SIG-M5 (cell line): ENCODE measurements at regions not wholly inside any gene's neighbourhood (a gene's known extent, or its start where the extent isn't known, plus 50 kb on each side); places are given as distances from the start of the nearest gene placed in this dataset.

Source experiments
- DNase-seq: peaks from one replicate; lab custom pipeline; 2025; lab: John Stamatoyannopoulos, UW

GRCh38 chr20:56835829-56836550 is 206.9 kb downstream of the TFAP2C start:
- DNase-seq, result no peak

- DNase-seq, result no peak
Measured at GRCh38 chr20:56839222-56839621, 210.1 kb downstream of the TFAP2C start.

DNA sequence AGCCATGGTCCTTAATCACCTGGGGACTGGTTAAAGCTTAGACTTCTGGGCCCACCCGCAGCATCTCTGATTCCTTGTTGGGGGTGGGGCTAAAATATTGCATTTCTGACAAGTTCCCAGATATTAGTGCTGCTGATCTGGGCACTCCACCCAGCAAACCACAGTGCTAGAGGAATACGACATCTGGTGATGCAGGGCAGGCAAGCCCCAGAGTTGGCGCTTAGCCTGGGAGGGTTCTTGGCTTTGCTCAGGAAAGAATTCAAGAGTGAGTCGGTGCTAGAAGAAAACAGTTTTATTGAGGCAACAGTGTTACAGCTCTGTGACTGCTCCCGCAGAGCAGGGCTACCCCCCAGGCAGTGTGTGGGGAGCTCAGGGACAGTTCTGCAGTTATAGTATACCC is 210.7 kb downstream of the TFAP2C start:
- no peak for DNase-seq

- DNase-seq, result no peak
Measured at GRCh38 chr20:56840716-56841261, 211.7 kb downstream of the TFAP2C start.

DNA sequence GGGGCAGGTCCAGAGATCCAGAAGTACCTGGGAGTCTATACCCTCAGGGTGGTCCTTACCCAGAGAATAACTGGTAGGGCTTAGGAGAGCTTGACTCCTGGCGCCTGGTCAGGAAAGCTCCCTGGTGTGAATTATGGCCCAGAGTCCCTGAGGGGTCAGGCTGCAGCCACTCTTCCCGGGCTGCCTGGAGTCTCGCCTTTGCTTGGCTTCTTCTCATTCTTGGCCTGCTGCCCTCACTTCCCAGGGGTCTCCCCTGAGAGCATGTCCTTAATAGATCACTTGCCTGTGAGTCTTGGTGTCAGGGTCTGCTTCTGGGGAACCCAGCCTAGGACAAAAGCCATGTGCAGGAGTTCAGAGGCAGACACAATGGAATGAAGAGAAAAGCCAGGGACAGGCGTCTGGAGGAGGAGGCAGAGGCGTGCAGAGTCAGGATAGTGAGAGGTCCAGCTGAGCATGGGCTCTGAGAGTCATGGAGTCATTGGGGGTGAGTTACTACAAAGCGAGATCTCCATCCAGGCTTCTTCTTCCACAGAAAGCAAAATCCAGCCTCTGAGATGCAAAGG is 212.3 kb downstream of the TFAP2C start:
- no peak for DNase-seq

- DNase-seq, result no peak
Measured at GRCh38 chr20:56842056-56842455, 212.9 kb downstream of the TFAP2C start.

DNA sequence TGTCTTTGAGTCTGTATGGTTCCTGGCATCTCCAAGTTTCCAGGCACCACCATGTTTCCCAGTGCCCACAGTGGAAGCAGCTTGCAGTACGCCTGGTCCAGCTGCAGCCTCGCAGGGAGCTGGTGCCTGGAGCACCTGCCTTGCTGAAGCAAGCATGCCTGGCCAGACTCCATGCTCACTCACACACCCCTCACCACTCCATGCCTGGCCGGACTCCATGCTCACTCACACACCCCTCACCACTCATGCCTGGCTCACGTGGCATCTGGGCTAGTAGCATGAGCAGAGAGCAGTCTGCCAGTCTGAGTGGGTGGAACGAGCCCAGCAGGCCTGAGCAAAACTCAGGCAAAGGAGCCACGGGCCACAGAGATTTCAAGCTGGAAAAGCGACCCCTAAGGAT is 214.3 kb downstream of the TFAP2C start:
- DNase-seq, result no peak

GRCh38 chr20:56843817-56844216 is 214.7 kb downstream of the TFAP2C start:
- no peak for DNase-seq

DNA sequence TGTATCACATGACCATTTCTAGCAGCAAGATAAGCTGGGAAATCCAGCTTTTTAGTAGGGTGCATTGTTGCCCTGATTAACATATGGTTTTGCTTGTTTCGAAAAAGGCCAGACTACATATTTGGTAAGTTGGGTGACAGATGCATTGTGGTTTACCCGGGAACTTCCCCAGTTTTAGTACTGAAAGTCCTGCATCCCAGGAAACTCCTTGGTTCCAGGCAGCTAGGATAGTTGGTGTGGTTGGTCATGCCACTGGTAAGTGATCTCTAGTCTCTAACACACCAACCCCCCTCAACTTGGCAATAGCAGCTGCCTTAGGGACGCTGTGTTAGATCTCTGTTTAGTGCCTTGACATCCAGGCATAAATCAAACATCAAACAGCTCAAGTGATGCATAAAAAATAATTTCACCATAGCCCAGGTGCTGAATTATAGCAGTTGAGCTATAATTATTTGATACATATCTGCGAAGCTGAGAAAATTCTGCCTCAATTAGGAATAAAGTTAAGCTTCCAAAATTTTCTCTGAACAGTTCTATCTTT is 216.5 kb downstream of the TFAP2C start:
- no peak for DNase-seq

- no peak for DNase-seq
Measured at GRCh38 chr20:56848561-56848960, 219.5 kb downstream of the TFAP2C start.

DNA sequence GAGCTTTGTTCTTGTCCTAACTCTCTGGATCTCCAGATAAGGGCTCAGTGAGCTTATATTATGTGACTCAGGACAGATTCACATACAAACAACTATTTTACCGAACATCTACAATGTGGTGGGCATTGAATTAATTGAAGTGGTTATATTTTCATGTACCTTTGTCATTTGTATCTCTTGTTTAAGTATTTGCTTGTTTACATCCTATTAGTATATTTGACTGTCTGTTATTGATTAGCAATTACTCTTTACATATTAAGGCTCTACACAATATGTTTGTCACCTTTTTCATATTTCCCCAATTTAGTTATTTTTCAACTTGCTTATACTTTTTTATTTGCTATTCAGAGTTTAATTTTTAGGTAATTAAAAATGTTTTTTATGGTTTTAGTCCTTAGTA is 222.4 kb downstream of the TFAP2C start:
- no peak for DNase-seq

- DNase-seq, result no peak
Measured at GRCh38 chr20:56855708-56856107, 226.6 kb downstream of the TFAP2C start.

GRCh38 chr20:56857950-56858349 is 228.8 kb downstream of the TFAP2C start:
- no peak for DNase-seq

DNA sequence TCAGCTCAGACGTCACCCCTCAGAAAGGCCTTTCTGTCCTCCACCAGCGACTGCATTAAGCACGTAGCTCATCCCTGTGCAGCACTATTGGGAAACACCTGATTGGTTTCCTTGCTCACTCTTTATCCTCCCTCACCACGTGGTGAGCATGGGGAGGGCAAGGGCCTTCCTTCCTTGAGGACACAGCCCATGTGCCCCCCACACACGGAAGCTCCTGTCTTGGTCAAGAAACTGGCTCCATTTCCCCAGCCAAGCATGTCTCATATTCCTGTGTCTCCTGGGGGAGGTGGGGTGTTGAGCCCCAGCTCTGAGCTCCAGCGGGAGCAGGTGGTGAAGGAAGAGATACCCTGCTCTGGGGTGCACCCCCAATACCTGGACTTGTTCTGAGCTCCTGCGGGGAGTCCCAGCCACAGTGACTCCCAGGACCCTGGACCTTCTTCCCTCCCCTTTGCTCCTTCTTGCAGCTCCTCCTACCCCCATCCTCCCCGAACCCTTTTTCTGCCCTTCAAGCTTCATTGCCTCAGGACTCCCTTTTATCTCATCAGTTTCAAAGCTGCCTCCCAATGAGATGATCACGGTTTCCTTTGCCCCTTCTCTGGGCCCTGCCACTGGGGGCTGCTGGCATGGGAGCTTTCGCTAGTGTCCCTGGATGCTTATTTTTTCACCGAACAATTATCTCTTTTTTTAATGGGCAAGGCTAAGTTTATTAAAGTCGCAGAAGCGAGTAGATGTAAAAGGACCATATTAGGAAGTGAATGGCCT is 230.1 kb downstream of the TFAP2C start:
- DNase-seq, result no peak

DNA sequence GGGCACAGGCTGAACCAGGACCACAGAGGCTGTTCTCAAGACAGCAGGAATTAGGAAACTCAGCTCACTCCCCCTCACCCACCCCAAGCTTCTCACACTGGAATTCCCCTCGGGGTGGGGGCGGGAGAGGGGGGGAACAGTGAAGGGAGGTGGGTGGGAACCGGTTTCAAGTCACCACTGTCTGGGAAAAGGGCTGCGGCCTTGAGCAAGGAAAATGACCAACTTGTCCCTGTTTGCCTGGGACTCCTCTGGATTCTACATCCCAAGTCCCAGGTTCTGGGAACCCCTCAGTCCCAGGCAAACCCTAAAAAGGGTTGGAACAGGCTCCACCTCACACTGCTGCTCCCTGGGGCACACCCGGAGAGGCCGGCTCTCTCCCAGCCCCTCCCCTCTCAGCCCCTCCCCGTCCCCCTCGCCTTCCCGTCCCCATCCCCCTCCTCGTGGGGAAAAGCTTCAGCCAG is 230.7 kb downstream of the TFAP2C start:
- DNase-seq, result no peak

DNA sequence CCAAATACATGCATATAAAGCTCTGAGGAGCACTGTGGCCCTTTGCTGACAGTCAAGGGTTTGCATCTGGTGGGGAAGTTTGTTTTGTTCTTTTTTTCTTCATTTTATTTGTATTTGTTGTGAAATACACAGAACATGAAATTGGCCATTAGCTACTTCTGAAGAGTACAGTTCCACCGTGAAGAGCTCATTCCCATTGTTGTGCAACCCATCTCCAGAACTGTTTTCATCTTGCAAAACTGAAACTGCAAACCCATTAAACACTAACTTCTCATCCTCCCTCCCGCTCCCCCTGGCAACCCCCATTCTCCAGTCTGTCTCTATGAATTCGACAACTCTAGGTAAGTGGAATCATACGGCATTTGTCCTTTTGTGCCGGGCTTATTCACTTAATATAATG is 231.3 kb downstream of the TFAP2C start:
- no peak for DNase-seq

DNA sequence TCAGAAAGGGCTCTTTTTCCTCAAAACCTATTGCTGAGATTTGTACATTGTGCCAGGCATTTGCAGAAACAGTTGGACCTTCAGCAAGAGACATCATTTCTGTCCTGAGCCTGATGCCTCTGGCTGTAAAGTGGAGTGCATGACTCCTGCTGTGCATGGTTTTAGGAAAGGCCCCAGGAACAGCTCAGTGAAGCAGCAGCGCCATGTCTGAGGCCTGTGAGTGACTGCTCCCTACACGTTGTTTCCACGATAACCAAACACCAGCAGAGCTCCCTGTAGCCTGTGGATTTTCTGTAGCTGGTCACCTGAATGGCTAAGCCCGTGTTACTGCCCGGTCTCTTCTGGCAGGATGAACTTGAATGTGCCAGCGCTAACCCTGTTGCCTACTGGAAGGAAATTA is 232.5 kb downstream of the TFAP2C start:
- no peak for DNase-seq

DNA sequence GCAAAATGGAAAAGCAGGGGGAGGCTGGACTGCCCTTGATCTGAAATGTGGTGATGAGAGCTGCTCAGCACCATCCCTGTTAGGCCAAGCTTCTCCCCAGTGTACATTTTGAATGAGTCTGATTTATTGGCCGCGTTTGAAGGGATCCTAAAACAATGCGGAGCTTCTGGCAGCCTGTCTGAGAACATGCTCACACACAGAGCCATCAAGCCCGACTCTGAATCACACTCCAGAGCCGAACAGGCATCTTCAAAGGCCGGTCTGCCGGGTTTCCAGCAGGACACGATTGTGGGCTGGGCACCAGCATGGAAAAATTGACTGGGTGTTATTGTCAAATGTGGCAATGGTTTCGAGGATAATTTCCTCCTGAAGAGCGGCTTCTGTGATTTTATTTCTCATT is 235.9 kb downstream of the TFAP2C start:
- no peak for DNase-seq

- DNase-seq, result no peak
Measured at GRCh38 chr20:56867128-56867527, 238.0 kb downstream of the TFAP2C start.

DNA sequence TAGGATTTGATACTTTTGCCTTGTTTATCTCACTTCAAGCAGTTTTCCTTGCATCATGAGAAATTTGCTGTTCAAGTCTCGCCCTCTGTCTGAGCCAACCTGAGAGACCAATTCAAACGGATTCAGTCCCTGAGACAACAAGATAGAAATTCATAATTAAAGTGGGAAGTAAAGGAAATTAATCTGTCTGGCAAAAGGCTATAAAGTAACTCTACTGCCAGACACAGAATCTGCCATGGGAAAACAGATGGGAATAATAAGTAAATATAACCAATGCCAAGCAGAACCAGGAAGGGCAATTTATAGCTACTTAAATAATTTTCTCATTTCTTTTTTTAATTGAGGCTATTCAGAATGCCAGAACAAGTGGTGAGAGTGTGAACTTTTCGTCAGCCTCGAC is 239.6 kb downstream of the TFAP2C start:
- DNase-seq, result no peak

- no peak for DNase-seq
Measured at GRCh38 chr20:56870271-56870670, 241.2 kb downstream of the TFAP2C start.

GRCh38 chr20:56871691-56872090 is 242.6 kb downstream of the TFAP2C start:
- no peak for DNase-seq
